GM18517 (cell line): ENCODE measurements at regions not wholly inside any gene's neighbourhood (a gene's known extent, or its start where the extent isn't known, plus 50 kb on each side); places are given as distances from the start of the nearest gene placed in this dataset.

Experiments
- ATAC-seq: cut with Tn5 transposase; IDR thresholded peaks from one replicate; pipeline ENCODE4 v1.9.1; 2021; ENCODE audit warnings: mild to moderate bottlenecking, moderate library complexity; ENCODE audit not compliant: unreplicated experiment

GRCh38 chr6:15845492-15845891 is 182.7 kb upstream of the DTNBP1 start:
- ATAC-seq: no peak

GRCh38 chr6:15843764-15844163 is 180.9 kb upstream of the DTNBP1 start:
- ATAC-seq: no peak

- no peak for ATAC-seq
Measured at GRCh38 chr6:15843226-15843625, 180.4 kb upstream of the DTNBP1 start.

- ATAC-seq: no peak
Measured at GRCh38 chr6:15842727-15843117, 179.9 kb upstream of the DTNBP1 start.

GRCh38 chr6:15841937-15842726 is 179.3 kb upstream of the DTNBP1 start:
- ATAC-seq: no peak

- ATAC-seq: no peak
Measured at GRCh38 chr6:15839969-15840541, 177.2 kb upstream of the DTNBP1 start.

GRCh38 chr6:15837205-15837604 is 174.4 kb upstream of the DTNBP1 start:
- no peak for ATAC-seq

- ATAC-seq: no peak
Measured at GRCh38 chr6:15832841-15833240, 170.0 kb upstream of the DTNBP1 start.

- ATAC-seq: no peak
Measured at GRCh38 chr6:15829156-15829555, 166.3 kb upstream of the DTNBP1 start.

- no peak for ATAC-seq
Measured at GRCh38 chr6:15827496-15828255, 164.8 kb upstream of the DTNBP1 start.

- no peak for ATAC-seq
Measured at GRCh38 chr6:15826814-15827318, 164.0 kb upstream of the DTNBP1 start.

- no peak for ATAC-seq
Measured at GRCh38 chr6:15825332-15825930, 162.6 kb upstream of the DTNBP1 start.

GRCh38 chr6:15824811-15825210 is 162.0 kb upstream of the DTNBP1 start:
- ATAC-seq: no peak

GRCh38 chr6:15823838-15824414 is 161.1 kb upstream of the DTNBP1 start:
- peak; percentile 76 for ATAC-seq

- ATAC-seq: no peak
Measured at GRCh38 chr6:15822835-15823234, 160.0 kb upstream of the DTNBP1 start.

- no peak for ATAC-seq
Measured at GRCh38 chr6:15819841-15820240, 157.0 kb upstream of the DTNBP1 start.

GRCh38 chr6:15819226-15819625 is 156.4 kb upstream of the DTNBP1 start:
- no peak for ATAC-seq

GRCh38 chr6:15818491-15818890 is 155.7 kb upstream of the DTNBP1 start:
- no peak for ATAC-seq

- ATAC-seq: no peak
Measured at GRCh38 chr6:15818044-15818443, 155.2 kb upstream of the DTNBP1 start.

- ATAC-seq: no peak
Measured at GRCh38 chr6:15817100-15817499, 154.3 kb upstream of the DTNBP1 start.

- ATAC-seq: no peak
Measured at GRCh38 chr6:15816661-15817060, 153.8 kb upstream of the DTNBP1 start.
